Body of pancreas (tissue), 4 donors: ENCODE measurements at regions not wholly inside any gene's neighbourhood (a gene's known extent, or its start where the extent isn't known, plus 50 kb on each side); places are given as distances from the start of the nearest gene placed in this dataset.

Experiments
- ATAC-seq: fragments of 150-250 bp; one replicate; pipeline ENCODE4 v1.9.1; 2016
- DNase-seq, 4 donors: peaks; one replicate each; pipeline ENCODE4 v3.0.0-alpha.2; 2019
- H3K27ac ChIP-seq, 4 donors: fragments of 200-600 bp; sonication (generic); 1 replicate in 3 of 4; 2 replicates in 1 of 4; pipeline versions ENCODE4 v1.5.1 to v1.6.1; 2016 to 2019; ENCODE audit warnings: mild to moderate bottlenecking in 1 of 4, mixed read lengths in 1 of 4, moderate library complexity in 1 of 4
- H3K27me3 ChIP-seq, 2 donors: fragments of 200-600 bp; sonication (generic); one replicate each; pipeline ENCODE4 v1.6.0; 2016; ENCODE audit warnings: mild to moderate bottlenecking in 1 of 2
- H3K36me3 ChIP-seq, 2 donors: fragments of 200-600 bp; sonication (generic); replicated peaks in 1 of 2; 2 replicates each; pipeline ENCODE4 v1.5.1; 2016; ENCODE audit warnings: low read depth in 2 of 2; ENCODE audit not compliant: insufficient read depth in 1 of 2
- H3K4me1 ChIP-seq: fragments of 200-600 bp; sonication (generic); one replicate; pipeline ENCODE4 v1.6.0; 2016
- H3K4me3 ChIP-seq, 2 donors: fragments of 200-600 bp; sonication (generic); 1 replicate in 1 of 2; 2 replicates in 1 of 2; pipeline ENCODE4 v1.5.1; 2016 to 2019
- H3K9me3 ChIP-seq, 3 donors: fragments of 200-600 bp; sonication (generic); 1 replicate in 2 of 3; 2 replicates in 1 of 3; pipeline ENCODE4 v1.5.1; 2016
- CTCF ChIP-seq, 7 experiments: fragments of 450-650 bp in 4 of 7; fragments of 200-600 bp in 3 of 7; sonication (generic) in 3 of 7; IDR thresholded peaks; one replicate each; pipeline ENCODE4 v1.5.1; 2016 to 2019; ENCODE audit warnings: antibody characterized with exemption in 7 of 7
- POLR2A ChIP-seq, 3 donors: fragments of 450-650 bp; IDR thresholded peaks; one replicate each; pipeline ENCODE4 v1.6.1; 2016; ENCODE audit warnings: antibody characterized with exemption in 3 of 3, mild to moderate bottlenecking in 2 of 3
- WGBS, 2 donors: methylation state at CpG; one replicate each; pipeline ENCODE4 v1.1.5; 2017; 5-methylcytosine and 5-hydroxymethylcytosine counted together
- intact Hi-C: fragments of 100-400 bp; cut with DNase I; formaldehyde crosslinking; loops from one replicate; pipeline ENCODE4 v1.15.1; 2023

- ATAC-seq (peak; percentile 45), DNase-seq (peak in 1 of 4 donors; percentile 3)
- no peaks in the 10 kb centered on the region for H3K27me3 ChIP-seq
- no peak overlapping the region for H3K4me3 ChIP-seq
- WGBS, 2 donors = 26 to 29% methylated on average over 7 of the region's 7 CpGs
- TF ChIP-seq CTCF (IDR thresholded peaks at IDR 0.05) = peak; percentile 60 to 90 (median 83)
- no peak for TF ChIP-seq POLR2A (IDR thresholded peaks at IDR 0.05)
- intact Hi-C loops = loop anchor here (5.0 kb wide), 1 partner anchor 414 kb away; no protein-coding TSS in a partner anchor
- no peaks in the 10 kb centered on the region for H3K9me3 ChIP-seq
- no peak overlapping the region for H3K27ac ChIP-seq
- no peaks in the 10 kb centered on the region for H3K36me3 ChIP-seq
- H3K4me1 ChIP-seq = no peaks in the 10 kb centered on the region
These were observed 101.2 kb upstream of the STXBP6 start for GRCh38 chr14:25150934-25151790.

- Histone ChIP-seq H3K4me3 (no peak overlapping the region), H3K9me3 (no peaks in the 10 kb centered on the region), H3K27me3 (no peaks in the 10 kb centered on the region), H3K36me3 (no peaks in the 10 kb centered on the region), H3K4me1 (no peaks in the 10 kb centered on the region), H3K27ac (no peak overlapping the region)
- ATAC-seq (no peak), DNase-seq (no peak)
- intact Hi-C loops = loop anchor here (5.0 kb wide), 1 partner anchor 413 kb away; no protein-coding TSS in a partner anchor
- TF ChIP-seq CTCF (IDR thresholded peaks at IDR 0.05) = no peak
- no peak for TF ChIP-seq POLR2A (IDR thresholded peaks at IDR 0.05)
These were observed 100.5 kb upstream of the STXBP6 start for GRCh38 chr14:25150401-25150800.

- H3K9me3 ChIP-seq = no peaks in the 10 kb centered on the region
- H3K36me3 ChIP-seq = no peaks in the 10 kb centered on the region
- 78 to 81% methylated on average over 2 of the region's 2 CpGs for WGBS, 2 donors
- no peaks in the 10 kb centered on the region for H3K27me3 ChIP-seq
- no peak overlapping the region for H3K4me3 ChIP-seq
- H3K27ac ChIP-seq = no peak overlapping the region
- intact Hi-C loops = no loop called here
- no peak for TF ChIP-seq CTCF (IDR thresholded peaks at IDR 0.05)
- no peak for TF ChIP-seq POLR2A (IDR thresholded peaks at IDR 0.05)
- H3K4me1 ChIP-seq = no peaks in the 10 kb centered on the region
- DNase-seq = no peak
- no peak for ATAC-seq
These were observed 90.5 kb upstream of the STXBP6 start for GRCh38 chr14:25140411-25140810.

- intact Hi-C loops = loop anchor here (5.0 kb wide), 1 partner anchor 335 kb away; no protein-coding TSS in a partner anchor
- peaks cover 4% of the 10 kb centered on the region for H3K4me1 ChIP-seq
- no peaks in the 10 kb centered on the region for H3K36me3 ChIP-seq
- H3K9me3 ChIP-seq = no peaks in the 10 kb centered on the region
- H3K27ac ChIP-seq = no peak overlapping the region
- TF ChIP-seq CTCF (IDR thresholded peaks at IDR 0.05) (no peak), POLR2A (IDR thresholded peaks at IDR 0.05) (no peak)
- DNase-seq (no peak), ATAC-seq (no peak)
- H3K27me3 ChIP-seq = no peaks in the 10 kb centered on the region
- no peak overlapping the region for H3K4me3 ChIP-seq
- WGBS, 2 donors = 71 to 89% methylated on average over 3 to 5 of the region's 5 CpGs
These were observed 86.9 kb upstream of the STXBP6 start for GRCh38 chr14:25136811-25137210.

GRCh38 chr14:25134184-25134583 lies 84.2 kb upstream of the STXBP6 start:
- H3K27me3 ChIP-seq = no peaks in the 10 kb centered on the region
- no peak overlapping the region for H3K4me3 ChIP-seq
- H3K27ac ChIP-seq = no peak overlapping the region
- no peak for DNase-seq
- intact Hi-C loops = no loop called here
- ATAC-seq = no peak
- H3K9me3 ChIP-seq = no peaks in the 10 kb centered on the region
- no peaks in the 10 kb centered on the region for H3K36me3 ChIP-seq
- TF ChIP-seq CTCF (IDR thresholded peaks at IDR 0.05) (no peak), POLR2A (IDR thresholded peaks at IDR 0.05) (no peak)
- 88 to 94% methylated on average over 5 of the region's 5 CpGs for WGBS, 2 donors
- peaks cover 4% of the 10 kb centered on the region for H3K4me1 ChIP-seq
